ENCODE measurements at regions not wholly inside any gene's neighbourhood (a gene's known extent, or its start where the extent isn't known, plus 50 kb on each side); places are given as distances from the start of the nearest gene placed in this dataset.

DNA sequence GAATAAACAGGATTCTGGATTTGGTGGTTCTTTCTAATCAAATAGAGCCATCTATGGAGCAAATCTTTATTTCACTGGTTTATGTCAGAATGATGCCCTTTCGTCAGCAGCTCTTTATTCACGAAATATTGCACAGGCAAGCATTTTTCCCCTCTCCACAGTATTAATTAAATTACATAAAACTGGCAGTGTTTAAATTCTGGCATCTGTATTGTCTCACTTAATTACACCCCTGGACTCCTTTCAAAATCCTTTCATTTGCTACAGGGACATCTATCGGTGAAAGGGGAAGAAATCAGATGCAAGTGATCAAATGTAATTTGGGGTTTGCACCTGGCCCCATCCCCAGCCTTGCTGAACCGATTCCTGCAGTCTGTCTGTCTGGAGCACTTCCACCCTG is 801.9 kb downstream of the QKI start:
- DNase-seq (ENCODE audit: low read depth in 2 of 2) = no peak

GRCh38 chr6:164214066-164214465 is 799.5 kb downstream of the QKI start:
- DNase-seq (ENCODE audit: low read depth in 2 of 2) = no peak

DNA sequence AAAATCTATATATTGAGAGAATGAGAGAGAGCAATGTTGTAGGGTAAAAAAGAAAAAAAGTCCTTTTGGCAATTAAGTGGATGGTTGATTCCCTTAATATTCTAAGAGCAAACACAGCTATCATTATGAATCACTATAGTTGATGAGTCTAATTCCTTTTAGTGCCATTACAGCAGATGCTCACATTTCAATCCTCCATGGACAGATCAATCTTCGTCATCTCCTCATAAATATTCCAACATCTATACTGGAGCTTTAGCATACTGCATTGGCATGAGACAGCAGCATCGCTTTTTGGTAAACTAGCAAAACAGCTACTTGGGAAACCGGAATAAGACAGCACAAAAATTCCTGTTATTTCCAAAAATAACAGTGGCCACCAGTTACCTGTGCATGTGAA is 796.7 kb downstream of the QKI start:
- DNase-seq (ENCODE audit: low read depth in 2 of 2) = no peak

DNA sequence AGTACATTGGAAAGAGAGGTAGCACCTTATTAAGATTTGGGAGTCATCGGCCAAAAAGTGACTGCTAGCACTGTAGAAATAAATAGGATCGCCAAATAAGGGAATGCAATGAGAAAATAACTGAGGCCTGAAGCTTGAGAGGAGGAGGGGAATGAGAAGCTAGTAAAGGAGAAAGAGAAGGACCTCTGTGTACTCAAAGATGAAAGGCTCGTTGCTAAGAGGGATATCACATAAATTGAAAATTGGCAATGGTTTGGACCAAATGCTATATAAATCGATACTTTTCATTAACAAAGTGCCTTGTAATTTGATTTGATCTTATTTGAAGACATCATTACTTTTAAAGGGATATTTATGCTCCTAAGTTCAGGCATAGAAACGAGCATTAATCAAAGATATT is 796.3 kb downstream of the QKI start:
- no peak for DNase-seq (ENCODE audit: low read depth in 2 of 2)

DNA sequence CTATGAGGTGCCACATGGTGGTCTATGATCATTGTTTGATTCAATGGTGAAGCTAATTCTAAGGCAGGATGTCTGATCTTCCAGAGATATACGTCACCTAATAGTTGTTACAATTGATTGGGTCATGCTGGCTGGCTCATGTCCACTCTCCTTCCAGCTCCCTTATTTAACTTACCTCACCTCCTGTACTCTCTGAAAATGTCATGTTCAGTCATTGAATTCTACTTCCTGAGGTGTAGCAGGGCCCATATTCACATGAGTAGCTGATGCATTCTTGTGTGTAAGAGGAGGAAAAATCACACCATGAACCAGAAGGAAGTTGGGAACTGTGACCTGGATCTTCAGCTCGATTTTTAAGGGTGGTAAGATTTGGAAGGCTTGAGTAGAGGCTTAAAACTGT is 795.8 kb downstream of the QKI start:
- DNase-seq (ENCODE audit: low read depth in 2 of 2) = no peak

DNA sequence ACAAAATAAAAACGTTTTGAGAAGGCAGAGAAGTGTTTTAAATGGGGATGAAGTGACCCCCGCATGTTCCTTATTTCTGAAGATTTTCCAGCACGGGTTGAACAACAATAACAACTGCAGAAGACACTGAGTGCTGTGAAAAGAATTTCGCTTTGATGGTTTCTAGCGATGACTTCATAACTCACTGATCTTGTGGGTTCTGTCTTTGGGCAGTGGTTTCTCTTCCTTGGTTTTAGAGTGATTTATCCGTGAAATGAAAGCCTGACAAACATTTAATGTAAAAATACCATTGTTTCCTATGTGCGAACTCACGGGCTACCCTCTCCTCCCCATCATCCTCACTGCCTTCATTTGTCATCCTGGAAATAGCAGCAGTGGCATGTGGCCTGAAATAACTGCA is 793.9 kb downstream of the QKI start:
- DNase-seq (ENCODE audit: low read depth in 2 of 2) = no peak

GRCh38 chr6:164206807-164207423 is 792.4 kb downstream of the QKI start:
- DNase-seq (ENCODE audit: low read depth in 2 of 2) = no peak

GRCh38 chr6:164200071-164200470 is 785.6 kb downstream of the QKI start:
- DNase-seq (ENCODE audit: low read depth in 2 of 2) = no peak

- no peak for DNase-seq (ENCODE audit: low read depth in 2 of 2)
These were observed 781.4 kb downstream of the QKI start for GRCh38 chr6:164195942-164196281.

GRCh38 chr6:164195278-164195941 is 780.9 kb downstream of the QKI start:
- no peak for DNase-seq (ENCODE audit: low read depth in 2 of 2)

DNA sequence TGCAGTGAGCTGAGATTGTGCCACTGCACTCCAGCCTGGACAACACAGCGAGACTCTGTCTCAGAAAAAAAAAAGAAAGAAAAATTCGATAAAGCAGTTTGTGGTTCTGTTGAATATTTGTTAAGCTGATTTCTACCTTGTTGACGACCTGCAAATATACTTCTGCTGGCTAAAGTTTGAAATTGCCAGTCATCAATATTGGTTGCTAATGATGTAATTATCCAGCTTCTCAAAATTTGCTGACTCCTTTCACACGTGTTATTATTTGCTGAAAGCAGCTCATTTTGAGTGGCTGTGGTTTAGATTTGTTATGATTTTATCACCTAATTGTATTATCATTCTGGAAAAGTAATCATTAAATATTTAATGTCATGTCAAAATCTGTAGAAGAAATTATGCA is 774.3 kb downstream of the QKI start:
- DNase-seq (ENCODE audit: low read depth in 2 of 2) = no peak

GRCh38 chr6:164185471-164185871 is 771.0 kb downstream of the QKI start:
- DNase-seq (ENCODE audit: low read depth in 2 of 2) = no peak

- no peak for DNase-seq (ENCODE audit: low read depth in 2 of 2)
These were observed 769.9 kb downstream of the QKI start for GRCh38 chr6:164184410-164184809.

- no peak for DNase-seq (ENCODE audit: low read depth in 2 of 2)
These were observed 769.1 kb downstream of the QKI start for GRCh38 chr6:164183556-164184123.

DNA sequence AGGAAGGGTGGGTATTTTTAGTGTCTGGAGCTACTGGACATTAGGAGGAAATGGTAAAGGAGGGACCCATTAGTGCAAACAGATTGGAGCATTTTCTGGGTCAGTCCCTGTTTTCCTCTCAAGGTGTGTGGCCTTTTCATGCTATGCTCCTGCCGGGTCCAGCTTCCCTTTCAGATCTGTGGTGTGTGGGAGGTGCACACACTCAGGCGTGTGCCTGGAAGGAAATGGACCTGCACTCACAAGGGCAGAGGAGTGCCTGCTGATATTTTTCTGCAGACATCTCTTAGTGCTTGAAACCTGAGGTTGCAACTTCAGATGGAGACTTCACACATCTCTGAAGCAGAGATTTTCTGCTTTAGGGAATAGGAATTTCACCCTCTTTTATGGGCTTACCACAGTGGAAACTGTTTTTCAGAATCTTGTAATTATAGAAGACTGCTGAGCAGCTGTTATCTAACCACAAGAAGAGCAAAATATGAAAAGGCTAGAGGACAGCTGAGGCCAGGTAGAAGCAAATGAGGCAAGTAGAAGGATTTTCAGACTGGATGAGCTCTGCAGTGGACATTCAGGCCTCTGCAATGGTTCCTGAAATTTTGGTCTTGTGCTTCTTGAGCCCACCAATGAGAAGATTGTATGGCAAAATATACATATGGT is 764.3 kb downstream of the QKI start:
- DNase-seq (ENCODE audit: low read depth in 2 of 2) = no peak

GRCh38 chr6:164169355-164169754 is 754.8 kb downstream of the QKI start:
- DNase-seq (ENCODE audit: low read depth in 2 of 2) = no peak

GRCh38 chr6:164168595-164168994 is 754.1 kb downstream of the QKI start:
- no peak for DNase-seq (ENCODE audit: low read depth in 2 of 2)

GRCh38 chr6:164167873-164168405 is 753.4 kb downstream of the QKI start:
- DNase-seq (ENCODE audit: low read depth in 2 of 2) = no peak

GRCh38 chr6:164166996-164167395 is 752.5 kb downstream of the QKI start:
- DNase-seq (ENCODE audit: low read depth in 2 of 2) = no peak

GRCh38 chr6:164166515-164166914 is 752.0 kb downstream of the QKI start:
- no peak for DNase-seq (ENCODE audit: low read depth in 2 of 2)

DNA sequence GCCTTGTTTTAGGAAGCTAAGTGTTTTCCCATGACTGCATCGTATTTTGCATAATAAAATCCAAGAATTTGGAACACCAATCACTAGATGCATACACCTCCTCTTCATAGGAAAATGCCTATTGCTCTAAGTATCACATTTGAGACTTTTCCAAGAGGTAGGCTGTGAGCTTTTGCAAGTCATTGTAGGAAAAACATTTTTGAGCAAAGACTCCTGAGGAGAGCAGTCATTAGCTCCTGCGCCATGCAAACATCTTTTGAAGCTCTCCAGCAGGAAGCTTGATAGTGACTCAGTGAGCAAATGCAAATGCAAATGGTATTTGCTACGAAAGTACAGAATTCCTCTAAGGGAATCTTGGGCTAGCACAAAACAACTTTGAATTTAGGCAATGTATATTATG is 750.4 kb downstream of the QKI start:
- DNase-seq (ENCODE audit: low read depth in 2 of 2) = no peak

- no peak for DNase-seq (ENCODE audit: low read depth in 2 of 2)
These were observed 748.7 kb downstream of the QKI start for GRCh38 chr6:164163239-164163638.

DNA sequence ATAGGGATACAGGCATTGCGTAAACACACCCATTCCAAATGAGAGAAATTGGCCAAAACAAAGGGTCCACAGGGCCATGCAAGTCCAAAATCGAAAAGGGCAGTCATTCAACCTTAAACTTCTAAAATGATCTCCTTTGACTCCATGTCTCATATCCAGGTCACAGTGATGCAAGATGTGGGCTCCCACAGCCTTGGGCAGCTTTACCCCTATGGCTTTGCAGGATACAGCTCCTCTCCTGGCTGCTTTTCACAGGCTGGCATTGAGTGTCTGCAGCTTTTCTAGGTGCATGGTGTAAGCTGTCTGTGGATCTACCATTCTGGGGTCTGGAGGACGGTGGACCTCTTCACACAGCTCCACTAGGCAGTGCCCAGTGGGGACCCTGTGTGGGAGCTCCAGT is 744.5 kb downstream of the QKI start:
- DNase-seq (ENCODE audit: low read depth in 2 of 2) = no peak
